Prostate gland (tissue), 2 donors: ENCODE measurements at regions not wholly inside any gene's neighbourhood (a gene's known extent, or its start where the extent isn't known, plus 50 kb on each side); places are given as distances from the start of the nearest gene placed in this dataset.

Experiments
- POLR2A ChIP-seq: fragments of 450-650 bp; IDR thresholded peaks from one replicate; pipeline ENCODE4 v1.6.1; 2016; ENCODE audit warnings: antibody characterized with exemption, mild to moderate bottlenecking
- POLR2AphosphoS5 ChIP-seq: sonication (generic); formaldehyde crosslinking; IDR thresholded peaks from one replicate; pipeline ENCODE4 v1.6.1; 2017; ENCODE audit warnings: antibody characterized with exemption
- TF ChIP-seq, protein P1 (sequence below), 4 experiments: fragments of 200-600 bp in 2 of 4; fragments of 450-650 bp in 2 of 4; sonication (generic) in 2 of 4; IDR thresholded peaks; 1 replicate in 3 of 4; 2 replicates in 1 of 4; pipeline ENCODE4 v1.5.1; 2016 to 2019; ENCODE audit warnings: antibody characterized with exemption in 4 of 4, mild to moderate bottlenecking in 2 of 4, moderate library complexity in 2 of 4

DNA sequence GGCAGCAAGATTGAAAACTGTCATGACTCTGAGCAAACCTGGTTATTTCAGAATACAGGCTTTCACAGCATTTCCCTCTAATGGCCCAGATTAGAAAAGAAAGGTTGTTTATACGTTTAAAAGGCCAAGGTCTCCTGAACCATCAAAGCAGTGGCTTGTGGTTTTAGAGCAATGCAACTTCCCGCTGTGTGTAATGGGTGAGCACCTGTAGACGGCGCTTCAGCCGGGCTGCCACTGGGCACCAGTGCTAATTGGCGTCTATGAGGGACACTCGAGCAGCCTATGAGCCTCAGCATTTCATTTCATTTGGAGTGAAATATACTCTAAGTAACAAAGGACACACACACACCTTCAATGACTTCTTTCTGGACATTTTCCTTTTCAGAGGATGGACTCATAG lies 671.0 kb upstream of the FZD8 start:
- TF ChIP-seq POLR2AphosphoS5 (no peak), POLR2A (no peak)
- TF ChIP-seq, protein P1, sequence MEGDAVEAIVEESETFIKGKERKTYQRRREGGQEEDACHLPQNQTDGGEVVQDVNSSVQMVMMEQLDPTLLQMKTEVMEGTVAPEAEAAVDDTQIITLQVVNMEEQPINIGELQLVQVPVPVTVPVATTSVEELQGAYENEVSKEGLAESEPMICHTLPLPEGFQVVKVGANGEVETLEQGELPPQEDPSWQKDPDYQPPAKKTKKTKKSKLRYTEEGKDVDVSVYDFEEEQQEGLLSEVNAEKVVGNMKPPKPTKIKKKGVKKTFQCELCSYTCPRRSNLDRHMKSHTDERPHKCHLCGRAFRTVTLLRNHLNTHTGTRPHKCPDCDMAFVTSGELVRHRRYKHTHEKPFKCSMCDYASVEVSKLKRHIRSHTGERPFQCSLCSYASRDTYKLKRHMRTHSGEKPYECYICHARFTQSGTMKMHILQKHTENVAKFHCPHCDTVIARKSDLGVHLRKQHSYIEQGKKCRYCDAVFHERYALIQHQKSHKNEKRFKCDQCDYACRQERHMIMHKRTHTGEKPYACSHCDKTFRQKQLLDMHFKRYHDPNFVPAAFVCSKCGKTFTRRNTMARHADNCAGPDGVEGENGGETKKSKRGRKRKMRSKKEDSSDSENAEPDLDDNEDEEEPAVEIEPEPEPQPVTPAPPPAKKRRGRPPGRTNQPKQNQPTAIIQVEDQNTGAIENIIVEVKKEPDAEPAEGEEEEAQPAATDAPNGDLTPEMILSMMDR (IDR thresholded peaks at IDR 0.05), result no peak
